ENCODE measurements at regions not wholly inside any gene's neighbourhood (a gene's known extent, or its start where the extent isn't known, plus 50 kb on each side); places are given as distances from the start of the nearest gene placed in this dataset.

DNA sequence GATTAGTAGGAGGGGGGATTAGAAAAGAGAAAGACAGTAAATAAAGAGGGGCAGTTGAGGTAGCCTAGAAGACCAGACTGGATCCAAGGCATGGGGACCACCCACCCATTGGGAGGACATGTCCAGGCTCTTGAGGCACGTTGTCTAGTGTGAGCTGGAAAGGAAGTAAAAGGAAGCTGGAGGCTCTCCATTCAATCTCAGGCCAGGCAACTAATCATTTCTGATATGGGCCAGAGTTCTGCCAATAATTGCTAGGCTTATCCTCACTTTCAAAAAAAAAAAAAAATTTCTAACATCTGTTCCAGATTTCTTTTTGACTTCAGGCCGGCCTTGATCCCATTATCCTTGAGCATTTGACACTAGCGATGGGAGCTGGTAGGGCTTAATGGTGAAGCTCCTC lies 476.1 kb downstream of the SOX6 start:
- no peak for DNase-seq (ENCODE audit: low read depth)
- in situ Hi-C loops (cut with HindIII; ENCODE audit: low pct_unique_long_range_greater_than_20kb, low sequenced_read_pairs) = no loop called here

DNA sequence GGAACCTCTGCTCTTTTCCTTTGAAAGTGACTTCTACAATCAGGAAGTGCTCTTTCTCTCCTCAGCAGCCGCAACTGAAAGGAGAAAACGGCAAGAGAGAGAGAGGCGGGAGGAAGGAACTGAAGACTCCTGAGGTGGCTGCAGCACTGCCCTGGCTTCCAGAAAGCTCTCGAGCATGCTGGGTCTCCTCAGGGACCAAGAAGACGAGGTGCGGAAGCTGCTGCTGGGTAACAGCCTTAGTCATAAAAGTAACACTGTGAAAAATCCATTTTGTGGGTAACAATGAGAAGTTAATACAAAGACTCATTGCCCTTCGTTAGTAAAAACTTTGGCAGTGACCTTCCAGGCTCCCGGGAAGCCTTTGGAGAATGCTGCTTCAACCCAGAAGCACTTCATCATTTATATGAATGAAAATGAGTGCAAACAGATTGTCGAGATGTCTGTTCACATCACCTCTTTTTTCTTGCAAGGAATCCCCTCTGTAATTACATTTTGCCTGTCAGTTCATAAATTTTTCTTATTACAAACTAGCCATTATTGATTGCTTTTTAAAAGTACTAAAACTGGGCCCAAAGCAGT lies 473.4 kb downstream of the SOX6 start:
- DNase-seq (ENCODE audit: low read depth) = no peak
- in situ Hi-C loops (cut with HindIII; ENCODE audit: low pct_unique_long_range_greater_than_20kb, low sequenced_read_pairs) = no loop called here

- in situ Hi-C loops (cut with HindIII; ENCODE audit: low pct_unique_long_range_greater_than_20kb, low sequenced_read_pairs) = no loop called here
- DNase-seq (ENCODE audit: low read depth) = no peak
Observed at GRCh38 chr11:15883455-15883920, 472.9 kb downstream of the SOX6 start.

DNA sequence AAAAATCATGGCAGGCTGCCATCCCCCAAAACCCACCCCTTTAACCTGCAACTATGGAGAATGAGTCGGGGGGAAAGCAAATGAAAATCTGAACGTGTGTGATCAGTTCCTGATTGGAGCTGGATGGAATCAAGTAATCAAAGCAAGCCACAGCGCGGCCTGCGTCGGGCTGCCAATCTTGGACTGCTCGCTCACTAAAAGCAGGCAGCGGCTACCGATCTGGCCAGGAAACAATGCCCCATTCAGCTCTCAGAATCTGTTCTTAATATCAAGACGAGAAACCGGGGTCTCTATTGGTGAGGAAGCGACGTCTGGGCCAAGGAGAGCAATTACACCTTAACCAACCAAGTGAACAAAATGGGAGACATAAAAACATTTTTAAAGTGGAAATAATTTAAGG lies 472.2 kb downstream of the SOX6 start:
- in situ Hi-C loops (cut with HindIII; ENCODE audit: low pct_unique_long_range_greater_than_20kb, low sequenced_read_pairs) = no loop called here
- no peak for DNase-seq (ENCODE audit: low read depth)

DNA sequence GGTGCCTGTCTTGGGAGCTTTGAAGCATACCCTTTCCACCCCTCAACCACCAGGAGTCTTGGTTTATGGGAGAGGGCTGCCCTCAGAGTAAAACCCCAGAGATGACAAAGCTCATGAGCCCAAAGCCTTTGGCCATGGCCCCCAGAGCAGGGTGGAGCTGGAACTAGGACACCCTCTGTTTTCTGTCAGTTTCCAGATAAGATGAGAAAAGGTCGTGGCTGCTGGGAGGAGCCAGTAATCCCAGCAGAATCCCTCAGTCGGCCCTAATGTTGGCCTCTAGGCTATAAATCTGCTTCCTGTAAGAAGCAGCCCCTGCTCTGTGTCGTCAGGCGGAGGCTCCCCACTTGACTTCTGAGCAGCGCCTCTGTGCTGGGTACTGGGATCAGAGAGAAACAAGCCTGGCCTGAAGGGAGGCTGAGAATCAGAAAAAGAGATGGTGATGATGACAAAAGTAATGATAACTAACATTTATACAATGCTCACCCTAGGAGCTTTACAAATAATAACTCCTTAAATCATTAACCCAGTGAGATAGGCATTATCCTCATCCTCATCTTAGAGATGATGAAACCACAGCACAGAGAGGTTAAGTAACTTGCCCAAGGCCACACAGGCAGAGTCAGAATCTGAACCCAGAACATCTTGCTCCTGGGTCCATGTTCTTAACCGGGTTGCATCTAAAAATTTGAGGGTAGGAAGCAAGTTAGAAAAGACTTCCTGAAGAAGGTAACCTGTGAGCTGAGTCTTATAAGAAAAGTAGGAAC lies 471.4 kb downstream of the SOX6 start:
- no peak for DNase-seq (ENCODE audit: low read depth)
- in situ Hi-C loops (cut with HindIII; ENCODE audit: low pct_unique_long_range_greater_than_20kb, low sequenced_read_pairs) = no loop called here

- no peak for DNase-seq (ENCODE audit: low read depth)
- in situ Hi-C loops (cut with HindIII; ENCODE audit: low pct_unique_long_range_greater_than_20kb, low sequenced_read_pairs) = no loop called here
Observed at GRCh38 chr11:15885854-15886253, 470.5 kb downstream of the SOX6 start.

DNA sequence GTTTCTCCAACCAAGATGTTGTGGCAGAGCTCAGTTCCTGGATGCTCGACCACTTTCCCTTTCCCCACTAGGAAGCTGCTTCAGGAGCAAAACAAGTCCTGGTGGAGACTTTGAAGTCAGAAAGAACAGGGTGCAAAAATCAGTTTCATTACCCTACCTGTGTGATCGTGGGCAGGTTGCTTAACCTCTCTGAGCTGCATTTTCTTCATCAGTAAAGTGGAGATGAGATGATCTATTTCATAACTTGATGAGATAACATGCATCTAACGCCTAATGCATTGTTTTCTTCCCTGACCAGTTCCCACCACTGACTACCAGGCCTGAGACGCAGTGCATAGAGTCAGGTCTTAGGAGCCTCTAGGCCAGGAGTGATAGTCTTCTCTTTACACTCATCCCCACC lies 470.0 kb downstream of the SOX6 start:
- no peak for DNase-seq (ENCODE audit: low read depth)
- in situ Hi-C loops (cut with HindIII; ENCODE audit: low pct_unique_long_range_greater_than_20kb, low sequenced_read_pairs) = no loop called here

DNA sequence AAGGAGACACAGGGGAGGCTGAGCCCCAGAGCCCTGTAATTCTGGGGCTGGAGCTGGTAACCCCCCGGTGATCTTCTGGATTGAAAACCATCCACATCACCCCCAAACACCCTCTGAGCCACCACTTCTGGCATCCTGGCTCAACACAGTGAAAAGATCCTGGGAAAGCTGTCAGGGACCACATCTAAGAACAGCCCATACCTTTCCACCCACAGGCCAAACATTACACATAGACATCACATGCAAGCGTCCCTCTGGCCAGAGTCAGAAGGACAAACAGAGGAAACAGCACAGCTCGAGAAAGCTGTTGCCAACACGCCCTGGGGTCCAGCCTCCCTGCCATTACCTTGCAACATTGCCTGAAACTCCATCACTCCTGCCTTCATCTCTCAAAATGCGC lies 469.5 kb downstream of the SOX6 start:
- no peak for DNase-seq (ENCODE audit: low read depth)
- in situ Hi-C loops (cut with HindIII; ENCODE audit: low pct_unique_long_range_greater_than_20kb, low sequenced_read_pairs) = no loop called here

DNA sequence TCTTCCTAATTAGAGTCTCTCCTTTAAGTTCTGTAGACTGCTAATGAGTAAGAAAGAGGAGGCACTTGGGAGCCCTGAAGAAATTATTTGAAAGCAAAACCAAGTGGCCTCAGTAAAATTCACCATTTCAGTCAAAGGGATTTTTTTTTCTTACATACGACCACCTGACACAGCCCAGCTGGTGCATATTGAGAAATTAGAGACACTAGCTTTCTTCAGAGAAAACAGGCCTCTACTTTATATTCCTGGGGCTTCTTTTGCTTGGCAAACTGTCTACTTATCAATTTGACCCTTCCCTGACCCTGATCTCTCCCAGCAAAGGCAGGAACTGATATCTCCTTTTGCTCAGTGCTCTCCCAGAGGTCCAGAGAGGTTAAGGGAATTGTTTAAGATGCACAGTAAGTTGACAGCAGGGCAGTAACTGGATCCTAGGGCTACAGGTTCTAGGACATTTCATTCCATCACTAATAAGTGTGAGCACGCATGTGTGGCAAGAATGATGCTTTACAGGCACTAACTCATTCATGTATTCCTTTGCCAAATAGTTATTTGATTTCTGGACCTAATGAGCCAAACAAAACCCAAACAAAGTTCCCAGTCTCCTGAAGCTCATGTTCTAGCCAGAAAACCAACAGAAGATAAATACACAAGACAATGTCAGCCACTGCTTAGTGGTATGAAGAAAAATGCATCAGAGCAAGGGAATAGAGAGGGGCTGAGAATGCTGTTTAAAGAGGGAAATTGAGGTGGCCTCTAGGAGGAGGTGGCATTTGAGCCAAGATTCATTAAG lies 467.6 kb downstream of the SOX6 start:
- in situ Hi-C loops (cut with HindIII; ENCODE audit: low pct_unique_long_range_greater_than_20kb, low sequenced_read_pairs) = no loop called here
- DNase-seq (ENCODE audit: low read depth) = no peak

- DNase-seq (ENCODE audit: low read depth) = no peak
- in situ Hi-C loops (cut with HindIII; ENCODE audit: low pct_unique_long_range_greater_than_20kb, low sequenced_read_pairs) = no loop called here
Observed at GRCh38 chr11:15889363-15890030, 466.8 kb downstream of the SOX6 start.

- in situ Hi-C loops (cut with HindIII; ENCODE audit: low pct_unique_long_range_greater_than_20kb, low sequenced_read_pairs) = no loop called here
- DNase-seq (ENCODE audit: low read depth) = no peak
Observed at GRCh38 chr11:15890031-15890713, 466.2 kb downstream of the SOX6 start.

GRCh38 chr11:15893080-15893492 lies 463.3 kb downstream of the SOX6 start:
- in situ Hi-C loops (cut with HindIII; ENCODE audit: low pct_unique_long_range_greater_than_20kb, low sequenced_read_pairs) = no loop called here
- DNase-seq (ENCODE audit: low read depth) = peak; percentile 15

DNA sequence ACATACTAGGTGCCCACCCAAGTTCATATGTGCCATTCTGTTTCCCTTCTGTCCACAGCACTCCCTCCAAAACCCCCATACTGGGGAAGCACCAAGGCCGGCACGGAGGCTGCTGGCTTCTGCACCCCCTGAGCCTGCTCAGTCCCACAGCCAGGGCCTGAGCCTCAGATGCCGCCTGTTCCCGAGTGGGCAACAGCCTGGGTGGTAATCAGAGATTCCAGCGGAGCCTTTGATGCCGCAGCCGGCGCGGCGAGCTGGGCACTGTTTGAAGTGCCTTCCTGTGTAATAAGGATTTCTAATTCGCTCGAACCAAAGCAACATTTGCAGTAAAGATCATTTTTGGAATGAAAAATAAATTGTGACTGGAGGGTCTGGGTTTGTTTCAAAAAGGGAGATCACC lies 460.3 kb downstream of the SOX6 start:
- in situ Hi-C loops (cut with HindIII; ENCODE audit: low pct_unique_long_range_greater_than_20kb, low sequenced_read_pairs) = no loop called here

DNA sequence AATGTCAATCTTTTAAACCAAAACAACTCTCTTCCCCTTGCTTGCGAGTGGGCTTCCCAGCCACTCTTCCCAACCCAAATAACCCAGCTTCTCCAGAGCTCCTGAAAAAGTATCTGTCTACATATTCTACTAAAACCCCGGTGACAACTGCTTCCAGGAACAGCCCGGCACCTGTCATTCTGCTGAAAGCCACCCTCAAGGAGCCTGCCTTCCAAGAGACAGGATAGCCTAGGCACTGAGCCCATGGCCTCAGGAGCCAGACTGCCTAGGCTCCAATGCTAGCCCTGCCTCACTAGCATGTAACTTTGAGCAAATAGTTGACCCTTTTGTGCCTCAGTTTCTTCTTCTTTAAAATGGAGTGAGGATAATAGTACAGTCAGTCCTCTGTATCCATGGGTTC lies 459.8 kb downstream of the SOX6 start:
- in situ Hi-C loops (cut with HindIII; ENCODE audit: low pct_unique_long_range_greater_than_20kb, low sequenced_read_pairs) = no loop called here
- DNase-seq (ENCODE audit: low read depth) = no peak

More for the DNA sequence above, 460.3 kb downstream of the SOX6 start:
- DNase-seq (ENCODE audit: low read depth) = no peak

GRCh38 chr11:15897211-15897960 lies 459.0 kb downstream of the SOX6 start:
- DNase-seq (ENCODE audit: low read depth) = peak; percentile 38
- in situ Hi-C loops (cut with HindIII; ENCODE audit: low pct_unique_long_range_greater_than_20kb, low sequenced_read_pairs) = no loop called here

- in situ Hi-C loops (cut with HindIII; ENCODE audit: low pct_unique_long_range_greater_than_20kb, low sequenced_read_pairs) = no loop called here
Observed at GRCh38 chr11:15901054-15901453, 455.3 kb downstream of the SOX6 start.

GRCh38 chr11:15901790-15902189 lies 454.6 kb downstream of the SOX6 start:
- no peak for DNase-seq (ENCODE audit: low read depth)
- in situ Hi-C loops (cut with HindIII; ENCODE audit: low pct_unique_long_range_greater_than_20kb, low sequenced_read_pairs) = no loop called here

More at GRCh38 chr11:15901054-15901453, 455.3 kb downstream of the SOX6 start:
- no peak for DNase-seq (ENCODE audit: low read depth)

- no peak for DNase-seq (ENCODE audit: low read depth)
- in situ Hi-C loops (cut with HindIII; ENCODE audit: low pct_unique_long_range_greater_than_20kb, low sequenced_read_pairs) = no loop called here
Observed at GRCh38 chr11:15903246-15903645, 453.1 kb downstream of the SOX6 start.

Data from Caki2 (cell line).